Ishikawa (cell line): ENCODE measurements at regions not wholly inside any gene's neighbourhood (a gene's known extent, or its start where the extent isn't known, plus 50 kb on each side); places are given as distances from the start of the nearest gene placed in this dataset.

Experiments
- CEBPB ChIP-seq: IDR thresholded peaks from 2 replicates; pipeline ENCODE4 v1.6.1; 2012
- CREB1 ChIP-seq: IDR thresholded peaks from 2 replicates; pipeline ENCODE4 v1.6.1; 2012; ENCODE audit warnings: low read depth
- EGR1 ChIP-seq: IDR thresholded peaks from 2 replicates; pipeline ENCODE4 v1.6.1; 2012
- EP300 ChIP-seq: IDR thresholded peaks from 2 replicates; pipeline ENCODE4 v1.6.1; 2012; ENCODE audit warnings: borderline replicate concordance
- FOXM1 ChIP-seq: IDR thresholded peaks from 2 replicates; pipeline ENCODE4 v1.6.1; 2012; ENCODE audit warnings: low read depth, borderline replicate concordance
- NFIC ChIP-seq: IDR thresholded peaks from 2 replicates; pipeline ENCODE4 v1.6.1; 2012
- RAD21 ChIP-seq: IDR thresholded peaks from 2 replicates; pipeline ENCODE4 v1.6.1; 2012; ENCODE audit warnings: low read depth
- TAF1 ChIP-seq: IDR thresholded peaks from 2 replicates; pipeline ENCODE4 v1.6.1; 2012; ENCODE audit warnings: low read depth, mild to moderate bottlenecking
- TCF12 ChIP-seq: IDR thresholded peaks from 2 replicates; pipeline ENCODE4 v1.6.1; 2012; ENCODE audit warnings: low read depth
- TEAD4 ChIP-seq: IDR thresholded peaks from 2 replicates; pipeline ENCODE4 v1.6.1; 2012
- YY1 ChIP-seq: IDR thresholded peaks from 2 replicates; pipeline ENCODE4 v1.6.1; 2012; ENCODE audit warnings: low read depth
- ZBTB7A ChIP-seq: IDR thresholded peaks from 2 replicates; pipeline ENCODE4 v1.6.1; 2012; ENCODE audit warnings: low read depth
- TF ChIP-seq, protein P1 (sequence below): IDR thresholded peaks from 2 replicates; pipeline ENCODE4 v1.6.1; 2012
- TF ChIP-seq, protein P2 (sequence below): IDR thresholded peaks from 2 replicates; pipeline ENCODE4 v1.6.1; 2012; ENCODE audit warnings: low read depth, mild to moderate bottlenecking
- TF ChIP-seq, protein P3 (sequence below): IDR thresholded peaks from 2 replicates; pipeline ENCODE4 v1.6.1; 2012

DNA sequence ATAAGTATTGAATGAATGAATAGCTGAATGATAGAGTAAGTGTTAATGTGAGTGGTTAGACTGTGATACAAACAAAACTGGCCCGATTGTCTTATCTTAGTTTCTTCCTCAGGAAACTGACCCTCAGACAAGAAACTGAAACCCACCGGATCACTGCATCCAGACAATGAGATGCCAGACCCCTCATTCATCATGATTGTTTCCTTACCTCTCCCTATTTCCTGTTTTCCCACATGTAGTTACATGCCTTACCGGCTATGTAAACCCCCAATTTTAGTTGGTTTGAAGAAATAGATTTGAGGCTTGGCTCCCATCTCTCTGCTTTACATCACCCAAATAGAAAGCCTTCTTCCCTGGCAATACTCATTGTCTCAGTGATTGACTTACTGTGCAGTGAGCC lies 218.9 kb upstream of the PPP1R2C start:
- TF ChIP-seq ZBTB7A (no peak), TAF1 (no peak), EGR1 (no peak), CEBPB (no peak), NFIC (peak; percentile 56), CREB1 (no peak), YY1 (no peak), EP300 (peak; percentile 90), TEAD4 (peak; percentile 73), TCF12 (peak; percentile 82), FOXM1 (peak; percentile 83)
- TF ChIP-seq, protein P1, sequence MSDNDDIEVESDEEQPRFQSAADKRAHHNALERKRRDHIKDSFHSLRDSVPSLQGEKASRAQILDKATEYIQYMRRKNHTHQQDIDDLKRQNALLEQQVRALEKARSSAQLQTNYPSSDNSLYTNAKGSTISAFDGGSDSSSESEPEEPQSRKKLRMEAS = no peak
- TF ChIP-seq, protein P2, sequence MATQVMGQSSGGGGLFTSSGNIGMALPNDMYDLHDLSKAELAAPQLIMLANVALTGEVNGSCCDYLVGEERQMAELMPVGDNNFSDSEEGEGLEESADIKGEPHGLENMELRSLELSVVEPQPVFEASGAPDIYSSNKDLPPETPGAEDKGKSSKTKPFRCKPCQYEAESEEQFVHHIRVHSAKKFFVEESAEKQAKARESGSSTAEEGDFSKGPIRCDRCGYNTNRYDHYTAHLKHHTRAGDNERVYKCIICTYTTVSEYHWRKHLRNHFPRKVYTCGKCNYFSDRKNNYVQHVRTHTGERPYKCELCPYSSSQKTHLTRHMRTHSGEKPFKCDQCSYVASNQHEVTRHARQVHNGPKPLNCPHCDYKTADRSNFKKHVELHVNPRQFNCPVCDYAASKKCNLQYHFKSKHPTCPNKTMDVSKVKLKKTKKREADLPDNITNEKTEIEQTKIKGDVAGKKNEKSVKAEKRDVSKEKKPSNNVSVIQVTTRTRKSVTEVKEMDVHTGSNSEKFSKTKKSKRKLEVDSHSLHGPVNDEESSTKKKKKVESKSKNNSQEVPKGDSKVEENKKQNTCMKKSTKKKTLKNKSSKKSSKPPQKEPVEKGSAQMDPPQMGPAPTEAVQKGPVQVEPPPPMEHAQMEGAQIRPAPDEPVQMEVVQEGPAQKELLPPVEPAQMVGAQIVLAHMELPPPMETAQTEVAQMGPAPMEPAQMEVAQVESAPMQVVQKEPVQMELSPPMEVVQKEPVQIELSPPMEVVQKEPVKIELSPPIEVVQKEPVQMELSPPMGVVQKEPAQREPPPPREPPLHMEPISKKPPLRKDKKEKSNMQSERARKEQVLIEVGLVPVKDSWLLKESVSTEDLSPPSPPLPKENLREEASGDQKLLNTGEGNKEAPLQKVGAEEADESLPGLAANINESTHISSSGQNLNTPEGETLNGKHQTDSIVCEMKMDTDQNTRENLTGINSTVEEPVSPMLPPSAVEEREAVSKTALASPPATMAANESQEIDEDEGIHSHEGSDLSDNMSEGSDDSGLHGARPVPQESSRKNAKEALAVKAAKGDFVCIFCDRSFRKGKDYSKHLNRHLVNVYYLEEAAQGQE = no peak
- TF ChIP-seq, protein P3, sequence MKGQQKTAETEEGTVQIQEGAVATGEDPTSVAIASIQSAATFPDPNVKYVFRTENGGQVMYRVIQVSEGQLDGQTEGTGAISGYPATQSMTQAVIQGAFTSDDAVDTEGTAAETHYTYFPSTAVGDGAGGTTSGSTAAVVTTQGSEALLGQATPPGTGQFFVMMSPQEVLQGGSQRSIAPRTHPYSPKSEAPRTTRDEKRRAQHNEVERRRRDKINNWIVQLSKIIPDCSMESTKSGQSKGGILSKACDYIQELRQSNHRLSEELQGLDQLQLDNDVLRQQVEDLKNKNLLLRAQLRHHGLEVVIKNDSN = no peak

DNA sequence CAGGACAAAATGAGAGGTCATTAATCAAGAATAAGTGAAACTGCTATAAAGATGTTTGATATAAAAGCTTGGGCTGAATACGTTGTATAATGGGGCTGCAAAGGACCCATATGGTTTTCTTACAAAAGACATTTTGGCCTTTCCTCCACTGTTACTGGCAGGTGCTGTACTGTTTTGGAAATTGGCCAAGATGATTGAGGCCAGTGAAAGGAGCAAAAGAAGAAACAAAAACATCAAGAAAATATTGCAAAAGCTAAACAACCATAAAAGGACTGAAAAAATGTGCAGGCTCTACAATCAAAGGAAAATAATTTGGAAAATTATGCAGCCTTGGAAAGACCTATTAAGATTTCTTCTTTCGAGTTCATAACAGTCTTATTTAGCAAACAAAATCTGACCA lies 222.2 kb upstream of the PPP1R2C start:
- TF ChIP-seq TAF1 (no peak), YY1 (no peak), NFIC (no peak), TEAD4 (no peak), EP300 (no peak), FOXM1 (no peak), CEBPB (no peak)
- TF ChIP-seq, protein P2 = no peak
- TF ChIP-seq, protein P3 = no peak

DNA sequence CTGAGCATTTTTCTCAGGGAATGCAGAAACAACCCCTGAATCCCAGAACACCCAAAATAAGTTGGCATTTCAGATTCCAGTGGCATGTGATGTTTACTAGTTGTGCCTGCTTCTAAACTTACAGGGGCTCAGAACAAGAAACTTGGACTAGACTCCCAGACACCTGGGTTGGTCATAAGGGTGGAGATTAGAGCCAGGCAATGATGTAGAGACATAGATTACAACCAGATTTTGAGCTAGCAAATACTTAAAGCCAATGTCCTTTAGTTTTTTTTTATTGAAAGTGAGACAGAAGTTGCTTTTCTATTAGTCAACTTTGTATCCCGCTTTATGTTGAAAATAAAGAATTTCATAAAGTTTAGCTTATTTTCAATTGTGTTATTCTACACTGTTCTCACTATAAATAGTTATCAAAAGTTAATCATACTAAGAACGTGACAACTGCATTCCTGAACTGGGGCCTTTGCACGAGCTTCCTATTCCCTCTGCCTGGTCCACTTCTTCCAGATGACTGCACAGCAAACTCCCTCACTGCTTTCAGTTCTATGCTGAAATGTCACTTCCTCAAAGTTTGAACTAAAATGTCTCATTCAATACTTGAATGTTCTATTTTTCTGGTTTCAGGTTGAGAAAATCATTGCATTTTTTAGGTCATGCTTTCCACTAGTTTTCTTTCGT lies 224.7 kb upstream of the PPP1R2C start:
- TF ChIP-seq FOXM1 (no peak), CEBPB (no peak), TAF1 (no peak), CREB1 (no peak)

DNA sequence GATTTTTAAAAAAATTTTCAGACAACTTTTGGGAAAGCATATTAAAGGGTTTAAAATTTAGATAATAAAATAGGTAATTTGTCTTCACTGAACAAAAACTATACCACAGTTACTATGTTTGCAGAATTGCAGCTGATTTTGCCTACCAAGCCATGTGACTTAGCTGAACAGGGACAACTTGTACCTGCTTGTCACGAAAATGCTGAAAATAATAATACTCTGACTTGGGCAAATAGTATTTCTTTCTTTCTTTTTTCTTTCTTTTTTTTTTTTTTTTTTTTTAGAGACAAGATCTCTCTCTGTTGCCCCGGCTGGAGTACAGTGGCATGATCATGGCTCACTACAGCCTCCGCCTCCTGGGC lies 225.2 kb upstream of the PPP1R2C start:
- no peak for TF ChIP-seq TCF12
- TF ChIP-seq EGR1 = no peak
- TF ChIP-seq EP300 = no peak

DNA sequence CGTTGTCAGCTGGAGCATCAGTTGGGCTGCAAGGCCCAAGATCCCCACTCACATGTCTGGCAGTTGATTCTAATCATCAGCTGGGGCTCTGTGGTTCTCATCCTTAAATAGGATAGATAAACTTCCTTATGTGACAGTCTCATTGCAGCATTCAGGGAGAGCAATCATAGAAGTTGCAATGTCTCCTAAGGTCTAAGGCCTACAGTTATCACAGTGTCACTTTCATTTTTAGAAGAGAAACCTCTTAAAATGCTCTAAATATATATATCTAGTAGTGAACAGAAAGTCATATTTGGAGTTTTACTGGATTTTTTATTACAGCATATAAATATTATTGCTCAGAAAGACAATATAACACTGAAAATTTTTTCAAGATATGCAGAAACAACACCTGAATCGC lies 226.0 kb upstream of the PPP1R2C start:
- TF ChIP-seq TAF1 (no peak), CEBPB (no peak), TEAD4 (no peak), EGR1 (no peak)

DNA sequence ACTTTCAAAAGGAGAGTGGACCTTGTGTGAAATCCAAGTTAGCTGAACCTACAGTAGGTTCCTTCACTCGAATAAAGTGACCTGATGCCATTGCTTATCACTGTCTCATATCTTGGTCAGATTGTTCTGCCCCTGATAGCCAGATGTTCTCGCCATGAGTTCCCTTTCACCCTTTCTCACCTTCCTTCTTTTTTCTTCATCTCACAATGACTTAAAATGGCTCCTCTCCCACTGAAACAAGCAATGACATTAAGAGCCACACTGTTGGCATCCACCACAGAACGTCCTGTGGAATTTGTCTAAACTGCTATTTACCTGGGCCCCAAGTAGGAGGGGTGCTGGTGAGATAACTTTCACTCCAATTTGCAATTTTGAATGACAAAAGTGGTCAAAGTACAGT lies 227.6 kb upstream of the PPP1R2C start:
- TF ChIP-seq, protein P2 = no peak
- no peak for TF ChIP-seq RAD21
- TF ChIP-seq, protein P1 = no peak
- no peak for TF ChIP-seq ZBTB7A
- no peak for TF ChIP-seq TEAD4
- TF ChIP-seq EP300 = no peak
- TF ChIP-seq EGR1 = no peak
- TF ChIP-seq, protein P3 = no peak
- no peak for TF ChIP-seq TCF12
